A673 (cell line): ENCODE measurements at regions not wholly inside any gene's neighbourhood (a gene's known extent, or its start where the extent isn't known, plus 50 kb on each side); places are given as distances from the start of the nearest gene placed in this dataset.

ENCODE experiments used
- BruUV-seq: library from RNA; stranded (reverse); fragments of 400-500 nt; replicated peaks from 2 replicates; lab custom pipeline; 2021; lab: Mats Ljungman, UMichigan
- CTCF ChIA-PET: fragments of 300-600 bp; sonication (Branson Sonifier 250); formaldehyde crosslinking; loops from one replicate; lab custom pipeline; 2022; ENCODE audit warnings: antibody characterized with exemption; lab: Charles Lee
- POLR2A ChIA-PET: fragments of 300-600 bp; sonication (Branson Sonifier 250); formaldehyde crosslinking; loops from one replicate; lab custom pipeline; 2022; ENCODE audit warnings: antibody characterized with exemption; ENCODE audit not compliant: low non-redundant PET; lab: Charles Lee
- DNase-seq: peaks from one replicate; pipeline ENCODE4 v3.0.0-alpha.2; 2015; ENCODE audit warnings: low spot score
- H3K27ac ChIP-seq: fragments of 200-600 bp; sonication (generic); 2 replicates; pipeline ENCODE4 v1.5.1; 2016; ENCODE audit warnings: mixed run types, low read depth, mild to moderate bottlenecking, mixed read lengths, antibody characterized with exemption, low read length; ENCODE audit not compliant: poor library complexity, severe bottlenecking
- H3K27me3 ChIP-seq: fragments of 200-600 bp; sonication (generic); replicated peaks from 2 replicates; pipeline ENCODE4 v1.6.1; 2017; ENCODE audit warnings: mixed run types, low read depth, mild to moderate bottlenecking, mixed read lengths, antibody characterized with exemption, low read length; ENCODE audit not compliant: insufficient read depth, poor library complexity
- H3K36me3 ChIP-seq: fragments of 200-600 bp; sonication (generic); 2 replicates; pipeline ENCODE4 v1.6.1; 2016; ENCODE audit warnings: mixed run types, mild to moderate bottlenecking, mixed read lengths, antibody characterized with exemption, low read length; ENCODE audit not compliant: insufficient read depth, poor library complexity, severe bottlenecking
- H3K4me1 ChIP-seq: fragments of 200-600 bp; sonication (generic); 2 replicates; pipeline ENCODE4 v1.6.1; 2017; ENCODE audit warnings: mixed run types, mild to moderate bottlenecking, mixed read lengths, antibody characterized with exemption, low read length; ENCODE audit not compliant: insufficient read depth, poor library complexity, severe bottlenecking
- H3K4me3 ChIP-seq: fragments of 200-600 bp; sonication (generic); 2 replicates; pipeline ENCODE4 v1.5.1; 2016; ENCODE audit warnings: low read depth, mixed run types, mild to moderate bottlenecking, mixed read lengths, low read length; ENCODE audit not compliant: poor library complexity, severe bottlenecking
- H3K9me3 ChIP-seq: fragments of 200-600 bp; sonication (generic); 2 replicates; pipeline ENCODE4 v1.6.1; 2016; ENCODE audit warnings: mixed run types, low read depth, mild to moderate bottlenecking, mixed read lengths, antibody characterized with exemption, low read length; ENCODE audit not compliant: poor library complexity, severe bottlenecking
- EZH2 ChIP-seq: fragments of 200-600 bp; sonication (generic); IDR thresholded peaks from 2 replicates; pipeline ENCODE4 v1.6.1; 2017; ENCODE audit warnings: borderline replicate concordance, low read depth, mild to moderate bottlenecking, mixed read lengths, antibody characterized with exemption, low read length; ENCODE audit not compliant: poor library complexity, severe bottlenecking
- intact Hi-C: fragments of 100-400 bp; cut with micrococcal nuclease; formaldehyde crosslinking; loops from one replicate; pipeline ENCODE4 v1.10.0; 2022; ENCODE audit not compliant: unreplicated experiment
- TF ChIP-seq, protein P1 (sequence below): fragments of 300-800, 200-600 bp; sonication (generic); conservative IDR thresholded peaks from 2 replicates; pipeline ENCODE4 v1.5.1; 2017; ENCODE audit warnings: low read depth, mild to moderate bottlenecking, antibody characterized with exemption, low read length, moderate library complexity, mixed read lengths

DNA sequence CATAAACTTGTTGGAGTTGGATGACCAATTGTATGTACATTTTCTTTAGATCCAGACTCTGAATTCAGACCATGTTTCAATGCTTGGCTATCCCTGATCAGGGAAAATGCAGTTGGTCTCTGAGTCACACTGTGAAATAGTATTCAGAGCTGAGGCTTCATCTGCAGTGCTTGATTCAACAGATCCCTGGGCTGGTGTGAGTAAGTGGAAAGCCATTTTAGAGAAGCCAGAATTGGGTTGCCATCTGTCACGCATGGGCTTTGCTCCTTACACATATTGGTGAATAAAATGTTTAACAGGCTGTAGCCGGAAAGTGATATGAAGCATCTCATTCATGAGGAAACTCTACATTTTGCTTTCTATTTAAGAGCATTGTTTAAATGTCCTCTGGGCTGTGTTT lies 50.0 kb upstream of the ACYP2 start:
- H3K27me3 ChIP-seq = no peaks in the 10 kb centered on the region
- TF ChIP-seq, protein P1, sequence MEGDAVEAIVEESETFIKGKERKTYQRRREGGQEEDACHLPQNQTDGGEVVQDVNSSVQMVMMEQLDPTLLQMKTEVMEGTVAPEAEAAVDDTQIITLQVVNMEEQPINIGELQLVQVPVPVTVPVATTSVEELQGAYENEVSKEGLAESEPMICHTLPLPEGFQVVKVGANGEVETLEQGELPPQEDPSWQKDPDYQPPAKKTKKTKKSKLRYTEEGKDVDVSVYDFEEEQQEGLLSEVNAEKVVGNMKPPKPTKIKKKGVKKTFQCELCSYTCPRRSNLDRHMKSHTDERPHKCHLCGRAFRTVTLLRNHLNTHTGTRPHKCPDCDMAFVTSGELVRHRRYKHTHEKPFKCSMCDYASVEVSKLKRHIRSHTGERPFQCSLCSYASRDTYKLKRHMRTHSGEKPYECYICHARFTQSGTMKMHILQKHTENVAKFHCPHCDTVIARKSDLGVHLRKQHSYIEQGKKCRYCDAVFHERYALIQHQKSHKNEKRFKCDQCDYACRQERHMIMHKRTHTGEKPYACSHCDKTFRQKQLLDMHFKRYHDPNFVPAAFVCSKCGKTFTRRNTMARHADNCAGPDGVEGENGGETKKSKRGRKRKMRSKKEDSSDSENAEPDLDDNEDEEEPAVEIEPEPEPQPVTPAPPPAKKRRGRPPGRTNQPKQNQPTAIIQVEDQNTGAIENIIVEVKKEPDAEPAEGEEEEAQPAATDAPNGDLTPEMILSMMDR = no peak
- no peak for TF ChIP-seq EZH2
- H3K9me3 ChIP-seq = no peaks in the 10 kb centered on the region
- ChIA-PET POLR2A (no interaction called here), CTCF (no interaction called here)
- intact Hi-C loops = no loop called here
- H3K27ac ChIP-seq = no peak overlapping the region
- DNase-seq = no peak
- no peaks in the 10 kb centered on the region for H3K36me3 ChIP-seq
- peaks cover 4% of the 10 kb centered on the region for H3K4me1 ChIP-seq
- BruUV-seq = no TSS peak
- no peak overlapping the region for H3K4me3 ChIP-seq

DNA sequence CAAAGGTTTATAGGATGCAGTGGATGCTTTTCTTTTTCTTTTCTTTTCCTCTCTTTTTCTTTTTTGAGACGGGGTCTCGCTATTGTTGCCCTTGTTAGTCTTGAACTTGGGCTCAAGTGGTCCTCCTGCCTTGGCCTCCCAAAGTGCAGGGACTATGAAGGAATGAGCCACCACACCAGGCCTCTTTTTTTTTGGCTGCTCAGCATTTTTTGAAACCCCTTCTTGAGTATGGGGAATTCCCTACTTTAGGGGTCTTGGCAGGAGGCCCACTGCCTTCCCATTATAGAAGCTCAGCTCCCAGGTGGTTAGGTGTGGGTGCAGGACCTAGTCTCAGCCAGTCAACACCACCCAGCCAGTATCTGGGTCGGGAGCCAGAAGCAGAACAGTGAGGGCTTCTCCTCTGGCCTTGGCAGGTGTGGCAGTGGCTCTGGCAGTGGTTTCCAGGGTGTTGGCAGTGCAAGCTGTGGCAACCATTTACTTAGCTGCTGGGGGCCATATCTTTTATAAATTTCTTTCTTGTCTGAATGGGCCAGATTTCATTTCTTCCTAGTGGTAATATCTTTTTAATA lies 51.4 kb upstream of the ACYP2 start:
- H3K36me3 ChIP-seq = no peaks in the 10 kb centered on the region
- intact Hi-C loops = no loop called here
- DNase-seq = no peak
- H3K9me3 ChIP-seq = no peaks in the 10 kb centered on the region
- no peak overlapping the region for H3K4me3 ChIP-seq
- BruUV-seq = no TSS peak
- ChIA-PET POLR2A (no interaction called here), CTCF (no interaction called here)
- peaks cover 4% of the 10 kb centered on the region for H3K4me1 ChIP-seq
- TF ChIP-seq, protein P1 = no peak
- no peak overlapping the region for H3K27ac ChIP-seq
- H3K27me3 ChIP-seq = no peaks in the 10 kb centered on the region

DNA sequence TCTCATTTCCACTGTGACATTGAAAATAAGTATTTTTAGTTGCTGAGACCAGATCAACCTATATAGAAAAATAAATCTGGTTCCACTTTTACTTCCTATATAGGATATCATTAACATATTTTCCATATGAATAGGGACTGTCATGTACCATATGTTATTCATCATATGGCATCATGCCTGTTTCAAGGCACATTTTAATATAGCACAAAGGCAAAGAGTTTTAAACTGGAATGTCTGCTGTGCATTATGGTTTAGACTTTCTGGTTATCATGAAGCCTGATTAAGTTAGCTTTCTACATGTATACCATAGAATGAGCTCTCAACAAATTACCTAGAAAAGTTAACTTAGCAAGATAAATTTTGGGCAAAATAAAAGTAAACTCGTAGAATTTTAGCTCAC lies 53.0 kb upstream of the ACYP2 start:
- TF ChIP-seq, protein P1 = no peak
- TF ChIP-seq EZH2 = no peak
- no peak overlapping the region for H3K4me3 ChIP-seq
- DNase-seq = no peak
- H3K4me1 ChIP-seq = peaks cover 4% of the 10 kb centered on the region
- no peaks in the 10 kb centered on the region for H3K27me3 ChIP-seq
- no TSS peak for BruUV-seq
- no peaks in the 10 kb centered on the region for H3K36me3 ChIP-seq
- H3K27ac ChIP-seq = no peak overlapping the region
- intact Hi-C loops = no loop called here
- no peaks in the 10 kb centered on the region for H3K9me3 ChIP-seq
- ChIA-PET POLR2A (no interaction called here), CTCF (no interaction called here)
